ENCODE measurements at regions not wholly inside any gene's neighbourhood (a gene's known extent, or its start where the extent isn't known, plus 50 kb on each side); places are given as distances from the start of the nearest gene placed in this dataset.

DNA sequence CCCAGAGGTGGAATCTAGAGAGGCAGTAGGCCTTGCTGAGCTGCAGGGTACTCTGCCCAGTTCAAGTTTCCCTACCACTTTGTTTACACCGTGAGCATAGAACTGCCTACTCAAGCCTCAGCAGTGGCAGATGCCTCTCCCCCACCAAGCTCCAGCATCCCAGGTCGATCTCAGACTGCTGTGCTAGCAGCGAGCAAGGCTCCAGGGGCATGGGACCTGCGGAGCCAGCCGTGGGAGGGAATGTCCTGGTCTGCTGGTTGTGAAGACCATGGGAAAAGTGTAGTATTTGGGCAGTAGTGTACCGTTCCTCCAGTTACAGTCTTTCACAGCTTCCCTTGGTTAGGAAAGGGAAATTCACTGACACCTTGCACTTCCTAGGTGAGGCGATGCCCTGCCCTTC lies 50.6 kb upstream of the FSIP2 start:
- no TSS peak for BruUV-seq (replicated peaks)
- H3K56ac ChIP-seq (ENCODE audit: extremely low read depth, insufficient read depth, low read length), result no peak overlapping the region
- in situ Hi-C loops (cut with MboI; ENCODE audit: low sequenced_read_pairs), result no loop called here

More for the DNA sequence above, 50.6 kb upstream of the FSIP2 start:
- H2BK120ac ChIP-seq (ENCODE audit: low read depth, low read length), result no peak overlapping the region
- POLR2A ChIA-PET (ENCODE audit: unreplicated experiment), result no interaction called here
- H3K14ac ChIP-seq (replicated peaks; ENCODE audit: low read depth, low read length), result no peak overlapping the region
- H3K4me3 ChIP-seq (ENCODE audit: insufficient read depth, low read depth, low read length), result no peak overlapping the region
- H3K4me2 ChIP-seq (ENCODE audit: low read depth, low read length), result no peak overlapping the region
- no peak overlapping the region for H3K18ac ChIP-seq (ENCODE audit: low read depth, low read length)
- no peak overlapping the region for H2AK9ac ChIP-seq (replicated peaks; ENCODE audit: low read depth, low read length, poor library complexity)
- no peaks in the 10 kb centered on the region for H3K4me1 ChIP-seq (ENCODE audit: control insufficient read depth, insufficient read depth, low read length)
- DNase-seq, result no peak
- no peak overlapping the region for H2AFZ ChIP-seq (replicated peaks; ENCODE audit: low read length, poor library complexity)
- H3K9me3 ChIP-seq (ENCODE audit: control insufficient read depth, insufficient read depth, low read length), result peaks cover 5% of the 10 kb centered on the region; the same call in 1 of the 2 replicates
- H3K36me3 ChIP-seq (ENCODE audit: control insufficient read depth, insufficient read depth, low read length), result no peaks in the 10 kb centered on the region
- H2AK5ac ChIP-seq (ENCODE audit: low read depth, low read length), result no peak overlapping the region
- dilution Hi-C loops (cut with HindIII; ENCODE audit: low sequenced_read_pairs, unreplicated experiment), result no loop called here
- H4K8ac ChIP-seq (ENCODE audit: low read depth in 2 of 2, low read length in 2 of 2), result no peak overlapping the region
- no peak overlapping the region for H2BK15ac ChIP-seq (ENCODE audit: low read depth, low read length)
- no peak overlapping the region for H2BK5ac ChIP-seq (ENCODE audit: low read depth, low read length, poor library complexity, severe bottlenecking)
- intact Hi-C loops (cut with micrococcal nuclease), result no loop called here
- TF ChIP-seq, protein P1, sequence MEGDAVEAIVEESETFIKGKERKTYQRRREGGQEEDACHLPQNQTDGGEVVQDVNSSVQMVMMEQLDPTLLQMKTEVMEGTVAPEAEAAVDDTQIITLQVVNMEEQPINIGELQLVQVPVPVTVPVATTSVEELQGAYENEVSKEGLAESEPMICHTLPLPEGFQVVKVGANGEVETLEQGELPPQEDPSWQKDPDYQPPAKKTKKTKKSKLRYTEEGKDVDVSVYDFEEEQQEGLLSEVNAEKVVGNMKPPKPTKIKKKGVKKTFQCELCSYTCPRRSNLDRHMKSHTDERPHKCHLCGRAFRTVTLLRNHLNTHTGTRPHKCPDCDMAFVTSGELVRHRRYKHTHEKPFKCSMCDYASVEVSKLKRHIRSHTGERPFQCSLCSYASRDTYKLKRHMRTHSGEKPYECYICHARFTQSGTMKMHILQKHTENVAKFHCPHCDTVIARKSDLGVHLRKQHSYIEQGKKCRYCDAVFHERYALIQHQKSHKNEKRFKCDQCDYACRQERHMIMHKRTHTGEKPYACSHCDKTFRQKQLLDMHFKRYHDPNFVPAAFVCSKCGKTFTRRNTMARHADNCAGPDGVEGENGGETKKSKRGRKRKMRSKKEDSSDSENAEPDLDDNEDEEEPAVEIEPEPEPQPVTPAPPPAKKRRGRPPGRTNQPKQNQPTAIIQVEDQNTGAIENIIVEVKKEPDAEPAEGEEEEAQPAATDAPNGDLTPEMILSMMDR (conservative IDR thresholded peaks at IDR 0.05; ENCODE audit: low read depth, low read length), result no peak
- TF ChIP-seq CEBPB (IDR thresholded peaks at IDR 0.05; ENCODE audit: low read depth, low read length) (no peak), RAD21 (IDR thresholded peaks at IDR 0.05; ENCODE audit: low read length) (no peak), MAFK (IDR thresholded peaks at IDR 0.05; ENCODE audit: low read depth, low read length) (no peak), MAZ (IDR thresholded peaks at IDR 0.05; ENCODE audit: borderline replicate concordance, low read depth, low read length) (no peak), FOS (IDR thresholded peaks at IDR 0.05; ENCODE audit: low read depth, low read length) (no peak), POLR2A (IDR thresholded peaks at IDR 0.05; ENCODE audit: low read depth, low read length) (no peak), NFE2L2 (IDR thresholded peaks at IDR 0.05; ENCODE audit: low read depth, low read length) (no peak), BHLHE40 (IDR thresholded peaks at IDR 0.05; ENCODE audit: low read depth, low read length) (no peak)
- TF ChIP-seq, protein P2, sequence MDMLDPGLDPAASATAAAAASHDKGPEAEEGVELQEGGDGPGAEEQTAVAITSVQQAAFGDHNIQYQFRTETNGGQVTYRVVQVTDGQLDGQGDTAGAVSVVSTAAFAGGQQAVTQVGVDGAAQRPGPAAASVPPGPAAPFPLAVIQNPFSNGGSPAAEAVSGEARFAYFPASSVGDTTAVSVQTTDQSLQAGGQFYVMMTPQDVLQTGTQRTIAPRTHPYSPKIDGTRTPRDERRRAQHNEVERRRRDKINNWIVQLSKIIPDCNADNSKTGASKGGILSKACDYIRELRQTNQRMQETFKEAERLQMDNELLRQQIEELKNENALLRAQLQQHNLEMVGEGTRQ (IDR thresholded peaks at IDR 0.05; ENCODE audit: low read depth, low read length), result no peak
- no peaks in the 10 kb centered on the region for H4K20me1 ChIP-seq (ENCODE audit: insufficient read depth, low read length)
- CTCF ChIA-PET, result no interaction called here
- no peak overlapping the region for H3K9ac ChIP-seq (ENCODE audit: low read depth, low read length)
- no peak overlapping the region for H3K23ac ChIP-seq (ENCODE audit: low read depth, low read length)
- no peak overlapping the region for H3K27ac ChIP-seq (ENCODE audit: insufficient read depth, low read length)
- H3K9me1 ChIP-seq (ENCODE audit: insufficient read depth, low read length), result no peaks in the 10 kb centered on the region
- H4K91ac ChIP-seq (ENCODE audit: insufficient read depth, low read depth, low read length), result no peak overlapping the region
- WGBS, 2 experiments (ENCODE audit: extremely low coverage in 2 of 2, insufficient read length in 1 of 2), result no CpG with 5 or more reads among the region's 7 CpGs
- ATAC-seq (ENCODE audit: low read depth), result no peak
- no peak overlapping the region for H4K5ac ChIP-seq (ENCODE audit: low read depth, low read length)
- H3K79me1 ChIP-seq (ENCODE audit: low read depth in 1 of 2, low read length in 2 of 2), result no peaks in the 10 kb centered on the region
- H3K27me3 ChIP-seq (ENCODE audit: control insufficient read depth, insufficient read depth, low read length), result no peaks in the 10 kb centered on the region
- no peak overlapping the region for H3K4ac ChIP-seq (ENCODE audit: low read depth, low read length)
- no peak overlapping the region for H2BK20ac ChIP-seq (ENCODE audit: low read depth, low read length)

Data from IMR-90 (cell line).